Cerebellar cortex (tissue), 1 donor: ENCODE measurements at regions not wholly inside any gene's neighbourhood (a gene's known extent, or its start where the extent isn't known, plus 50 kb on each side); places are given as distances from the start of the nearest gene placed in this dataset.
A peak's percentile ranks its signal among the peaks of the same experiment; 100 is the strongest.

Experiments used
- DNase-seq: peaks from one replicate; pipeline ENCODE4 v3.0.0-alpha.2; 2015; ENCODE audit warnings: low spot score

GRCh38 chr16:5653041-5653440 is 555.4 kb upstream of the EEF2KMT start:
- no peak for DNase-seq

GRCh38 chr16:5649762-5650743 is 552.5 kb upstream of the EEF2KMT start:
- DNase-seq: no peak

- DNase-seq: no peak
These were observed 549.5 kb upstream of the EEF2KMT start for GRCh38 chr16:5647051-5647450.

- DNase-seq: no peak
These were observed 546.4 kb upstream of the EEF2KMT start for GRCh38 chr16:5643855-5644531.

GRCh38 chr16:5642436-5642835 is 544.8 kb upstream of the EEF2KMT start:
- DNase-seq: no peak

GRCh38 chr16:5642011-5642410 is 544.4 kb upstream of the EEF2KMT start:
- DNase-seq: no peak

- no peak for DNase-seq
These were observed 543.3 kb upstream of the EEF2KMT start for GRCh38 chr16:5640883-5641282.

GRCh38 chr16:5639531-5639930 is 541.9 kb upstream of the EEF2KMT start:
- DNase-seq: no peak

- DNase-seq: no peak
These were observed 537.7 kb upstream of the EEF2KMT start for GRCh38 chr16:5635331-5635730.

GRCh38 chr16:5634666-5635180 is 537.1 kb upstream of the EEF2KMT start:
- peak; percentile 3 for DNase-seq

- DNase-seq: peak; percentile 39
These were observed 536.3 kb upstream of the EEF2KMT start for GRCh38 chr16:5633845-5634440.

GRCh38 chr16:5622234-5622884 is 524.8 kb upstream of the EEF2KMT start:
- no peak for DNase-seq

GRCh38 chr16:5621826-5622225 is 524.2 kb upstream of the EEF2KMT start:
- no peak for DNase-seq

GRCh38 chr16:5619304-5619703 is 521.7 kb upstream of the EEF2KMT start:
- DNase-seq: no peak

GRCh38 chr16:5616841-5617240 is 519.2 kb upstream of the EEF2KMT start:
- DNase-seq: no peak

- peak; percentile 66 for DNase-seq
These were observed 518.5 kb upstream of the EEF2KMT start for GRCh38 chr16:5615868-5616642.

- no peak for DNase-seq
These were observed 509.6 kb upstream of the EEF2KMT start for GRCh38 chr16:5607169-5607568.

GRCh38 chr16:5605404-5605803 is 507.8 kb upstream of the EEF2KMT start:
- no peak for DNase-seq

GRCh38 chr16:5604770-5605169 is 507.2 kb upstream of the EEF2KMT start:
- peak; percentile 22 for DNase-seq

GRCh38 chr16:5603836-5604235 is 506.2 kb upstream of the EEF2KMT start:
- DNase-seq: no peak

- DNase-seq: no peak
These were observed 504.4 kb upstream of the EEF2KMT start for GRCh38 chr16:5601957-5602356.
